Neural crest cell (in vitro differentiated cells): ENCODE measurements at regions not wholly inside any gene's neighbourhood (a gene's known extent, or its start where the extent isn't known, plus 50 kb on each side); places are given as distances from the start of the nearest gene placed in this dataset.

Experiments used
- DNase-seq: peaks from one replicate; pipeline ENCODE4 v3.0.0; 2021; ENCODE audit warnings: low read depth, mixed read lengths, low spot score
- H3K27ac Mint-ChIP-seq: one replicate; pipeline ENCODE4 v1.8.0; 2021; ENCODE audit warnings: mild to moderate bottlenecking, mixed read lengths; ENCODE audit not compliant: unreplicated experiment
- H3K27me3 Mint-ChIP-seq: 2 replicates; pipeline ENCODE4 v1.8.0; 2021; ENCODE audit warnings: low read depth, mild to moderate bottlenecking, mixed read lengths
- H3K36me3 Mint-ChIP-seq: 2 replicates; pipeline ENCODE4 v1.8.0; 2021; ENCODE audit warnings: low read depth, mild to moderate bottlenecking, mixed read lengths
- H3K4me1 Mint-ChIP-seq: 2 replicates; pipeline ENCODE4 v1.8.0; 2021; ENCODE audit warnings: mixed read lengths
- H3K4me3 Mint-ChIP-seq: one replicate; pipeline ENCODE4 v1.8.0; 2021; ENCODE audit warnings: mild to moderate bottlenecking, mixed read lengths
- H3K9me3 Mint-ChIP-seq: 2 replicates; pipeline ENCODE4 v1.8.0; 2021; ENCODE audit warnings: mixed read lengths
- CTCF ChIP-seq: fragments of 200-600 bp; sonication (generic); conservative IDR thresholded peaks from 2 replicates; pipeline ENCODE4 v1.5.0; 2021; ENCODE audit warnings: antibody characterized with exemption, mild to moderate bottlenecking

GRCh38 chr6:90387383-90387775 lies 90.7 kb upstream of the BACH2 start:
- no peak for DNase-seq
- Mint-ChIP-seq H3K9me3 (no peaks in the 10 kb centered on the region), H3K4me1 (peaks cover 3% of the 10 kb centered on the region), H3K27me3 (no peaks in the 10 kb centered on the region), H3K36me3 (no peaks in the 10 kb centered on the region), H3K27ac (no peak overlapping the region), H3K4me3 (no peak overlapping the region)
- no peak for TF ChIP-seq CTCF

- DNase-seq, result no peak
- Mint-ChIP-seq H3K4me3 (no peak overlapping the region), H3K36me3 (no peaks in the 10 kb centered on the region), H3K27ac (no peak overlapping the region), H3K4me1 (peaks cover 3% of the 10 kb centered on the region), H3K9me3 (no peaks in the 10 kb centered on the region), H3K27me3 (no peaks in the 10 kb centered on the region)
- no peak for TF ChIP-seq CTCF
Measured at GRCh38 chr6:90386399-90387382, 90.0 kb upstream of the BACH2 start.

GRCh38 chr6:90385759-90386313 lies 89.2 kb upstream of the BACH2 start:
- TF ChIP-seq CTCF, result no peak
- Mint-ChIP-seq H3K36me3 (no peaks in the 10 kb centered on the region), H3K27me3 (no peaks in the 10 kb centered on the region), H3K4me1 (peaks cover 3% of the 10 kb centered on the region), H3K4me3 (no peak overlapping the region), H3K27ac (no peak overlapping the region), H3K9me3 (no peaks in the 10 kb centered on the region)
- DNase-seq, result no peak

DNA sequence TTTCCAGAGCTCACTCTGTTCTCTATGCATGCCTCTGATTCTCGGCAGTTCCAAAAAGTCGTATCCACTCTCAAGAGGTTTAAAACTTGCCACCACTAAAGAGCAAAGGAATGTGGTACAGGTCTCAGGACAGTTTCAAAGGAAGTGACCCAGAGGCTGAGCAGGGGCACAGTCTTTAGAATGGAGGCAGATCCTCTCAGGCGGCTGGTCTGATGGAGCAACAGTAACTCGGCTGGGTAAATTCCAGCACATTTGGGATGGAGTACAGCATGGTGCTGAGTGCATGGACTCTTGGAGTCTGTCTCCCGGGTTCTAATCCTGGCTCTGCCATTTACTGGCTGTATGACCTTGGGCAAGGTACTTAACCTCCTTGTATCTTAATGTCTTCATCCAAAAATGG lies 88.1 kb upstream of the BACH2 start:
- H3K9me3 Mint-ChIP-seq, result no peaks in the 10 kb centered on the region
- no peak for TF ChIP-seq CTCF
- no peaks in the 10 kb centered on the region for H3K27me3 Mint-ChIP-seq
- H3K36me3 Mint-ChIP-seq, result no peaks in the 10 kb centered on the region
- H3K27ac Mint-ChIP-seq, result no peak overlapping the region
- H3K4me3 Mint-ChIP-seq, result no peak overlapping the region
- no peak for DNase-seq
- peaks cover 3% of the 10 kb centered on the region for H3K4me1 Mint-ChIP-seq

- peaks cover 3% of the 10 kb centered on the region for H3K9me3 Mint-ChIP-seq
- H3K4me1 Mint-ChIP-seq, result peaks cover 3% of the 10 kb centered on the region
- no peak for TF ChIP-seq CTCF
Measured at GRCh38 chr6:90383196-90383822, 86.7 kb upstream of the BACH2 start.

More at GRCh38 chr6:90383196-90383822, 86.7 kb upstream of the BACH2 start:
- H3K27ac Mint-ChIP-seq, result no peak overlapping the region
- no peak for DNase-seq
- no peaks in the 10 kb centered on the region for H3K27me3 Mint-ChIP-seq
- no peak overlapping the region for H3K4me3 Mint-ChIP-seq
- H3K36me3 Mint-ChIP-seq, result no peaks in the 10 kb centered on the region
